Colonic mucosa (tissue), 4 donors: ENCODE measurements at regions not wholly inside any gene's neighbourhood (a gene's known extent, or its start where the extent isn't known, plus 50 kb on each side); places are given as distances from the start of the nearest gene placed in this dataset.

Source experiments
- DNase-seq: peaks from one replicate; pipeline ENCODE4 v3.0.0-alpha.2; 2020
- H3K27ac ChIP-seq: fragments of 200-600 bp; one replicate; pipeline ENCODE4 v1.8.0; 2021
- H3K27me3 ChIP-seq: fragments of 200-600 bp; one replicate; pipeline ENCODE4 v1.8.0; 2021
- H3K36me3 ChIP-seq: fragments of 200-600 bp; one replicate; pipeline ENCODE4 v1.8.0; 2021
- H3K4me1 ChIP-seq: fragments of 200-600 bp; one replicate; pipeline ENCODE4 v1.8.0; 2021; ENCODE audit warnings: mild to moderate bottlenecking
- H3K4me3 ChIP-seq: fragments of 200-600 bp; one replicate; pipeline ENCODE4 v1.8.0; 2021
- H3K9ac ChIP-seq, 2 donors: one replicate each; pipeline ENCODE4 v1.7.0; 2013; ENCODE audit warnings: control low read depth in 2 of 2, low read depth in 2 of 2, low read length in 2 of 2
- H3K9me3 ChIP-seq: fragments of 200-600 bp; one replicate; pipeline ENCODE4 v1.8.0; 2021
- CTCF ChIP-seq: fragments of 200-600 bp; IDR thresholded peaks from one replicate; pipeline ENCODE4 v1.8.0; 2022; ENCODE audit warnings: antibody characterized with exemption, mild to moderate bottlenecking
- intact Hi-C: fragments of 100-400 bp; cut with DNase I; formaldehyde crosslinking; loops from one replicate; pipeline ENCODE4 v1.14.1; 2022
- donor health status: healthy.
- donor health status: DM: no; HTN: no; CAD: no.
- donor health status: DM: no; HTN: no; CAD: no.

DNA sequence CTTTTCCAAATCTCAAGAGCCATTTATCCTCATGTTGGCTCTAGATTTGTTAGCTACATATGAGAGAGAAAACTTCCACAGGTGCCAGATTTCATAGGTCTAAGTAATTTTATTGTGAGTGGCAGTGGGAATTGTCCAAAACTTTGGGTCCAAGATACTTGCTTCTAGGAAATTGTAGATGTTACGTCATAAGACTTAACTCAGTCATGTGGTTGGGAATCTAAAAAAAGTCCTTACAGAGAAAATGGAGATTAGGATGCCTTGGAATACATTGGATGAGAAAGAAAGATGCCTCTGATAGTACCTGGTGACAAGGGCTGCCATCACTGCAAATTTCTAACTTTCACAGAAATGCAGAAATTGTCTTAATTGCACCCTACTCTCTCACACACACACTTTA, 506.5 kb downstream of the C4orf33 start:
- intact Hi-C loops: no loop called here

GRCh38 chr4:129603241-129603931, 507.4 kb downstream of the C4orf33 start:
- intact Hi-C loops: no loop called here
- Histone ChIP-seq H3K27me3 (no peaks in the 10 kb centered on the region), H3K9ac (no peak overlapping the region), H3K9me3 (no peaks in the 10 kb centered on the region), H3K27ac (no peak overlapping the region), H3K36me3 (no peaks in the 10 kb centered on the region), H3K4me1 (no peaks in the 10 kb centered on the region), H3K4me3 (no peak overlapping the region)
- no peak for DNase-seq
- no peak for TF ChIP-seq CTCF

More for the DNA sequence above, 506.5 kb downstream of the C4orf33 start:
- Histone ChIP-seq H3K9me3 (no peaks in the 10 kb centered on the region), H3K9ac (no peak overlapping the region), H3K4me1 (no peaks in the 10 kb centered on the region), H3K27ac (no peak overlapping the region), H3K36me3 (no peaks in the 10 kb centered on the region), H3K27me3 (no peaks in the 10 kb centered on the region), H3K4me3 (no peak overlapping the region)
- TF ChIP-seq CTCF: no peak
- no peak for DNase-seq

GRCh38 chr4:129604632-129605255, 508.8 kb downstream of the C4orf33 start:
- Histone ChIP-seq H3K4me1 (no peaks in the 10 kb centered on the region), H3K9ac (no peak overlapping the region), H3K4me3 (no peak overlapping the region), H3K9me3 (no peaks in the 10 kb centered on the region), H3K36me3 (no peaks in the 10 kb centered on the region), H3K27ac (no peak overlapping the region), H3K27me3 (no peaks in the 10 kb centered on the region)
- intact Hi-C loops: no loop called here
- no peak for DNase-seq
- no peak for TF ChIP-seq CTCF

- no peak overlapping the region for H3K27ac ChIP-seq
- H3K9me3 ChIP-seq: no peaks in the 10 kb centered on the region
- no peak for TF ChIP-seq CTCF
- no peaks in the 10 kb centered on the region for H3K36me3 ChIP-seq
- H3K9ac ChIP-seq: no peak overlapping the region
- H3K4me1 ChIP-seq: no peaks in the 10 kb centered on the region
- DNase-seq: no peak
- no peaks in the 10 kb centered on the region for H3K27me3 ChIP-seq
- H3K4me3 ChIP-seq: no peak overlapping the region
- intact Hi-C loops: no loop called here
Observed at GRCh38 chr4:129614611-129615010, 518.7 kb downstream of the C4orf33 start.

GRCh38 chr4:129622566-129622965, 526.6 kb downstream of the C4orf33 start:
- TF ChIP-seq CTCF: no peak
- Histone ChIP-seq H3K9me3 (no peaks in the 10 kb centered on the region), H3K9ac (no peak overlapping the region), H3K27me3 (no peaks in the 10 kb centered on the region), H3K4me1 (no peaks in the 10 kb centered on the region), H3K27ac (no peak overlapping the region), H3K4me3 (no peak overlapping the region), H3K36me3 (no peaks in the 10 kb centered on the region)
- intact Hi-C loops: no loop called here
- no peak for DNase-seq
